PC-9 (cell line): ENCODE measurements at regions not wholly inside any gene's neighbourhood (a gene's known extent, or its start where the extent isn't known, plus 50 kb on each side); places are given as distances from the start of the nearest gene placed in this dataset.

Source experiments
- BruUV-seq: library from RNA; stranded (reverse); fragments of 400-500 nt; replicated peaks from 2 replicates; lab custom pipeline; 2021; lab: Mats Ljungman, UMichigan
- CTCF ChIA-PET: fragments of 300-600 bp; sonication (Branson Sonifier 250); formaldehyde crosslinking; loops from one replicate; lab custom pipeline; 2022; ENCODE audit warnings: antibody characterized with exemption; lab: Charles Lee
- POLR2A ChIA-PET: fragments of 300-600 bp; sonication (Branson Sonifier 250); formaldehyde crosslinking; loops from one replicate; lab custom pipeline; 2022; ENCODE audit warnings: antibody characterized with exemption; ENCODE audit not compliant: unreplicated experiment; lab: Charles Lee
- DNase-seq, 2 experiments: peaks; one replicate each; pipeline versions ENCODE4 v3.0.0 to v3.0.0-alpha.2; 2015 to 2022; ENCODE audit warnings: mixed read lengths in 1 of 2
- H2AFZ ChIP-seq: fragments of 200-600 bp; sonication (generic); 2 replicates; pipeline ENCODE4 v1.8.1; 2017; ENCODE audit warnings: antibody characterized with exemption
- H3F3A ChIP-seq: fragments of 200-600 bp; sonication (generic); 2 replicates; pipeline ENCODE4 v1.8.1; 2017; ENCODE audit warnings: antibody characterized with exemption, mild to moderate bottlenecking, low read depth; ENCODE audit not compliant: insufficient read depth
- H3K27ac ChIP-seq: fragments of 200-600 bp; sonication (generic); 2 replicates; pipeline ENCODE4 v1.6.1; 2016; ENCODE audit warnings: mixed run types
- H3K27me3 ChIP-seq: fragments of 200-600 bp; sonication (generic); 2 replicates; pipeline ENCODE4 v1.6.1; 2016; ENCODE audit warnings: low read depth, mixed run types; ENCODE audit not compliant: insufficient read depth
- H3K36me3 ChIP-seq: fragments of 200-600 bp; sonication (generic); 2 replicates; pipeline ENCODE4 v1.6.1; 2016; ENCODE audit warnings: low read depth, mixed run types
- H3K4me1 ChIP-seq: fragments of 200-600 bp; sonication (generic); replicated peaks from 2 replicates; pipeline ENCODE4 v1.6.1; 2016; ENCODE audit warnings: mixed run types; ENCODE audit not compliant: insufficient read depth
- H3K4me2 ChIP-seq: fragments of 200-600 bp; sonication (generic); 2 replicates; pipeline ENCODE4 v1.6.1; 2017; ENCODE audit warnings: mixed run types
- H3K4me3 ChIP-seq: fragments of 200-600 bp; sonication (generic); 2 replicates; pipeline ENCODE4 v1.6.1; 2016; ENCODE audit warnings: mixed run types
- H3K79me2 ChIP-seq: fragments of 200-600 bp; sonication (generic); 2 replicates; pipeline ENCODE4 v1.6.1; 2017; ENCODE audit warnings: low read depth, mixed run types
- H3K9me2 ChIP-seq: fragments of 200-600 bp; sonication (generic); 2 replicates; pipeline ENCODE4 v1.8.1; 2017; ENCODE audit warnings: mild to moderate bottlenecking; ENCODE audit not compliant: insufficient read depth
- H3K9me3 ChIP-seq: fragments of 200-600 bp; sonication (generic); 2 replicates; pipeline ENCODE4 v1.8.1; 2016; ENCODE audit warnings: low read depth; ENCODE audit not compliant: insufficient read depth
- H4K20me1 ChIP-seq: fragments of 200-600 bp; sonication (generic); 2 replicates; pipeline ENCODE4 v1.8.1; 2017; ENCODE audit not compliant: insufficient read depth
- CTCF ChIP-seq: fragments of 200-600 bp; sonication (generic); conservative IDR thresholded peaks from 2 replicates; pipeline ENCODE4 v1.6.1; 2017; ENCODE audit warnings: mixed run types, antibody characterized with exemption, mild to moderate bottlenecking, moderate library complexity
- EZH2 ChIP-seq: fragments of 200-600 bp; sonication (generic); IDR thresholded peaks from 2 replicates; pipeline ENCODE4 v1.8.0; 2017; ENCODE audit warnings: antibody characterized with exemption, low read depth
- intact Hi-C: fragments of 100-400 bp; cut with micrococcal nuclease; formaldehyde crosslinking; loops from one replicate; pipeline ENCODE4 v1.10.0; 2022; ENCODE audit not compliant: unreplicated experiment

DNA sequence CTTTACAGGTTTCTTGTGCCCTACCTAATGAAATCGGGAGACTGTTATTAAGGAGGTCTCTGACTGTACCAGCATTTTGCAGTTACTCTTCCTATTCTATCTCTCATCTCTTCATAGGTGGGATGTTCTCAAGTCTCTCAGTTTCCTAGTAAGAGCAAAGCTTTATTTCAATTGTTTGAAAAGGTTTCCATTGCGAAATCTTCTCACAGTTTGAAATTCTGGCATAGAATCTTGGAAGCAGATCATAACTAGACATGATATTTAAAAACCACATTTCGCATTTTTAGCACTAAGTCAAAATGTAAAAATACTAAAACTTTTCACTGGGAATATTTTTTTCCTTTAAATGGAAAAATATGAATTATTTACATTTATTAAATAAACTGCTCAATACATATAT is 1311.4 kb downstream of the ROBO2 start:
- H3K27me3 ChIP-seq: no peaks in the 10 kb centered on the region
- no peak for DNase-seq
- H3K79me2 ChIP-seq: no peaks in the 10 kb centered on the region
- no TSS peak for BruUV-seq
- no peaks in the 10 kb centered on the region for H3K9me2 ChIP-seq
- CTCF ChIA-PET: no interaction called here
- H2AFZ ChIP-seq: no peak overlapping the region
- POLR2A ChIA-PET: no interaction called here
- H3K36me3 ChIP-seq: no peaks in the 10 kb centered on the region
- no peak overlapping the region for H3K4me3 ChIP-seq
- no peak overlapping the region for H3K27ac ChIP-seq
- no peaks in the 10 kb centered on the region for H3K9me3 ChIP-seq
- intact Hi-C loops: no loop called here
- H3F3A ChIP-seq: no peaks in the 10 kb centered on the region
- H3K4me1 ChIP-seq: no peaks in the 10 kb centered on the region
- no peak overlapping the region for H3K4me2 ChIP-seq
- no peak for TF ChIP-seq EZH2
- no peak for TF ChIP-seq CTCF
- H4K20me1 ChIP-seq: no peaks in the 10 kb centered on the region

- DNase-seq: no peak
- POLR2A ChIA-PET: no interaction called here
- Histone ChIP-seq H3K27me3 (no peaks in the 10 kb centered on the region), H2AFZ (no peak overlapping the region), H3K36me3 (no peaks in the 10 kb centered on the region), H3F3A (no peaks in the 10 kb centered on the region), H3K4me1 (no peaks in the 10 kb centered on the region), H4K20me1 (no peaks in the 10 kb centered on the region), H3K27ac (no peak overlapping the region), H3K4me2 (no peak overlapping the region), H3K4me3 (no peak overlapping the region), H3K79me2 (no peaks in the 10 kb centered on the region), H3K9me3 (no peaks in the 10 kb centered on the region), H3K9me2 (no peaks in the 10 kb centered on the region)
- CTCF ChIA-PET: no interaction called here
- intact Hi-C loops: no loop called here
- TF ChIP-seq EZH2 (no peak), CTCF (no peak)
- BruUV-seq: no TSS peak
Observed at GRCh38 chr3:78353231-78353630, 1313.3 kb downstream of the ROBO2 start.

DNA sequence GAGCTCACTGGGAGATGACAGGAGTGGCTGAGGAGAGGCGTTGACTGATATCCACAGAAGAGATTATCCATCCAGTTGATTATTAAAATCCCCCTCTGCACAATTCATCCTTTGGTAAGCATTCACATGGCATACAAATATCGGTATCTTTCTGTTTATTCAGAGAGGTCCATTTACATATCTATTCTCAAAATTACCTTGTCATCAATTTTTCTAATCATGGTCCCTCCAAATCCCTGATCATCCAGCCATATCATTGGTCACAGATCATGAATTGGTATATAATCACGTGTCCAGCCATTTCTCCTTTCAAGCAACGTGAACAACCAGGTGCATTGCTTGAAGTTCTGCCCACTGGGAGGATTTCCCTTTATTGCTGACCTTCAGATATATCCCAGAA is 1321.0 kb downstream of the ROBO2 start:
- BruUV-seq: no TSS peak
- Histone ChIP-seq H4K20me1 (no peaks in the 10 kb centered on the region), H3K9me3 (no peaks in the 10 kb centered on the region), H3K79me2 (no peaks in the 10 kb centered on the region), H3K4me1 (no peaks in the 10 kb centered on the region), H3F3A (no peaks in the 10 kb centered on the region), H3K4me3 (no peak overlapping the region), H3K27me3 (no peaks in the 10 kb centered on the region), H3K36me3 (no peaks in the 10 kb centered on the region), H2AFZ (no peak overlapping the region), H3K9me2 (no peaks in the 10 kb centered on the region), H3K27ac (no peak overlapping the region), H3K4me2 (no peak overlapping the region)
- no peak for DNase-seq
- TF ChIP-seq CTCF (no peak), EZH2 (no peak)
- CTCF ChIA-PET: no interaction called here
- POLR2A ChIA-PET: no interaction called here
- intact Hi-C loops: no loop called here
